Peyer's patch (tissue), 4 donors: ENCODE measurements at regions not wholly inside any gene's neighbourhood (a gene's known extent, or its start where the extent isn't known, plus 50 kb on each side); places are given as distances from the start of the nearest gene placed in this dataset.

ENCODE experiments used
- CTCF ChIP-seq, 6 experiments: fragments of 450-650 bp in 4 of 6; fragments of 200-600 bp in 2 of 6; sonication (generic) in 1 of 6; IDR thresholded peaks; one replicate each; pipeline ENCODE4 v1.5.1; 2017 to 2019; ENCODE audit warnings: antibody characterized with exemption in 6 of 6, mild to moderate bottlenecking in 3 of 6, moderate library complexity in 1 of 6
- POLR2A ChIP-seq, 2 donors: fragments of 450-650 bp; IDR thresholded peaks; one replicate each; pipeline ENCODE4 v1.5.1; 2017; ENCODE audit warnings: antibody characterized with exemption in 2 of 2, mild to moderate bottlenecking in 2 of 2, moderate library complexity in 2 of 2

- TF ChIP-seq CTCF (IDR thresholded peaks at IDR 0.05), result no peak
- TF ChIP-seq POLR2A (IDR thresholded peaks at IDR 0.05), result no peak
These were observed 402.3 kb upstream of the ADAMTSL1 start for GRCh38 chr9:18071651-18072060.
